ENCODE measurements at regions not wholly inside any gene's neighbourhood (a gene's known extent, or its start where the extent isn't known, plus 50 kb on each side); places are given as distances from the start of the nearest gene placed in this dataset.
A peak's percentile ranks its signal among the peaks of the same experiment; 100 is the strongest.

- no peak for DNase-seq (ENCODE audit: extremely low read depth in 1 of 11, low read depth in 9 of 11, low spot score in 4 of 11)
Measured at GRCh38 chr3:176824811-176825210, 372.5 kb downstream of the TBL1XR1 start.

GRCh38 chr3:176820764-176821163 is 376.5 kb downstream of the TBL1XR1 start:
- DNase-seq (ENCODE audit: extremely low read depth in 1 of 11, low read depth in 9 of 11, low spot score in 4 of 11), result no peak

GRCh38 chr3:176816937-176817336 is 380.3 kb downstream of the TBL1XR1 start:
- DNase-seq (ENCODE audit: extremely low read depth in 1 of 11, low read depth in 9 of 11, low spot score in 4 of 11), result no peak

- DNase-seq (ENCODE audit: extremely low read depth in 1 of 11, low read depth in 9 of 11, low spot score in 4 of 11), result peak in 10 of 11 donors; percentile 38 to 67 (median 46)
Measured at GRCh38 chr3:176814285-176814684, 383.0 kb downstream of the TBL1XR1 start.

- no peak for DNase-seq (ENCODE audit: extremely low read depth in 1 of 11, low read depth in 9 of 11, low spot score in 4 of 11)
Measured at GRCh38 chr3:176807938-176808337, 389.3 kb downstream of the TBL1XR1 start.

- DNase-seq (ENCODE audit: extremely low read depth in 1 of 11, low read depth in 9 of 11, low spot score in 4 of 11), result no peak
Measured at GRCh38 chr3:176799675-176800074, 397.6 kb downstream of the TBL1XR1 start.

- DNase-seq (ENCODE audit: extremely low read depth in 1 of 11, low read depth in 9 of 11, low spot score in 4 of 11), result no peak
Measured at GRCh38 chr3:176798680-176799079, 398.6 kb downstream of the TBL1XR1 start.

- no peak for DNase-seq (ENCODE audit: extremely low read depth in 1 of 11, low read depth in 9 of 11, low spot score in 4 of 11)
Measured at GRCh38 chr3:176796371-176796770, 400.9 kb downstream of the TBL1XR1 start.

GRCh38 chr3:176795891-176796290 is 401.4 kb downstream of the TBL1XR1 start:
- DNase-seq (ENCODE audit: extremely low read depth in 1 of 11, low read depth in 9 of 11, low spot score in 4 of 11), result peak in 8 of 11 donors; percentile 21 to 61 (median 36)

GRCh38 chr3:176794406-176794805 is 402.9 kb downstream of the TBL1XR1 start:
- DNase-seq (ENCODE audit: extremely low read depth in 1 of 11, low read depth in 9 of 11, low spot score in 4 of 11), result no peak

- no peak for DNase-seq (ENCODE audit: extremely low read depth in 1 of 11, low read depth in 9 of 11, low spot score in 4 of 11)
Measured at GRCh38 chr3:176789947-176790346, 407.3 kb downstream of the TBL1XR1 start.

- peak in 9 of 11 donors; percentile 4 to 45 (median 27) for DNase-seq (ENCODE audit: extremely low read depth in 1 of 11, low read depth in 9 of 11, low spot score in 4 of 11)
Measured at GRCh38 chr3:176789281-176789705, 408.0 kb downstream of the TBL1XR1 start.

GRCh38 chr3:176787506-176787905 is 409.8 kb downstream of the TBL1XR1 start:
- DNase-seq (ENCODE audit: extremely low read depth in 1 of 11, low read depth in 9 of 11, low spot score in 4 of 11), result no peak

GRCh38 chr3:176785171-176785570 is 412.1 kb downstream of the TBL1XR1 start:
- no peak for DNase-seq (ENCODE audit: extremely low read depth in 1 of 11, low read depth in 9 of 11, low spot score in 4 of 11)

GRCh38 chr3:176780766-176781165 is 416.5 kb downstream of the TBL1XR1 start:
- no peak for DNase-seq (ENCODE audit: extremely low read depth in 1 of 11, low read depth in 9 of 11, low spot score in 4 of 11)

GRCh38 chr3:176776622-176777175 is 420.6 kb downstream of the TBL1XR1 start:
- no peak for DNase-seq (ENCODE audit: extremely low read depth in 1 of 11, low read depth in 9 of 11, low spot score in 4 of 11)

- no peak for DNase-seq (ENCODE audit: extremely low read depth in 1 of 11, low read depth in 9 of 11, low spot score in 4 of 11)
Measured at GRCh38 chr3:176769547-176770190, 427.6 kb downstream of the TBL1XR1 start.

GRCh38 chr3:176767385-176767784 is 429.9 kb downstream of the TBL1XR1 start:
- no peak for DNase-seq (ENCODE audit: extremely low read depth in 1 of 11, low read depth in 9 of 11, low spot score in 4 of 11)

GRCh38 chr3:176766862-176767261 is 430.4 kb downstream of the TBL1XR1 start:
- no peak for DNase-seq (ENCODE audit: extremely low read depth in 1 of 11, low read depth in 9 of 11, low spot score in 4 of 11)

- DNase-seq (ENCODE audit: extremely low read depth in 1 of 11, low read depth in 9 of 11, low spot score in 4 of 11), result no peak
Measured at GRCh38 chr3:176765382-176765900, 431.8 kb downstream of the TBL1XR1 start.

Data from renal cortex interstitium (tissue), 11 donors.